Retinal pigment epithelial cell (primary cell): ENCODE measurements at regions not wholly inside any gene's neighbourhood (a gene's known extent, or its start where the extent isn't known, plus 50 kb on each side); places are given as distances from the start of the nearest gene placed in this dataset.
"Not testable (repeated sequence)": the region's sequence is repeated elsewhere in the genome, so short reads cannot be mapped to it uniquely, and the experiment has no call there.

Source experiments
- DNase-seq: peaks from one replicate; pipeline ENCODE4 v3.0.0-alpha.2; 2010; ENCODE audit warnings: low read depth
- H3K4me3 ChIP-seq: 2 replicates; pipeline ENCODE4 v1.5.1; 2011; ENCODE audit warnings: mild to moderate bottlenecking, low read length, control low read depth, moderate library complexity
- TF ChIP-seq, protein P1 (sequence below): conservative IDR thresholded peaks from 2 replicates; pipeline ENCODE4 v1.5.1; 2011; ENCODE audit warnings: low read depth, low read length, control low read depth, inconsistent platforms

DNA sequence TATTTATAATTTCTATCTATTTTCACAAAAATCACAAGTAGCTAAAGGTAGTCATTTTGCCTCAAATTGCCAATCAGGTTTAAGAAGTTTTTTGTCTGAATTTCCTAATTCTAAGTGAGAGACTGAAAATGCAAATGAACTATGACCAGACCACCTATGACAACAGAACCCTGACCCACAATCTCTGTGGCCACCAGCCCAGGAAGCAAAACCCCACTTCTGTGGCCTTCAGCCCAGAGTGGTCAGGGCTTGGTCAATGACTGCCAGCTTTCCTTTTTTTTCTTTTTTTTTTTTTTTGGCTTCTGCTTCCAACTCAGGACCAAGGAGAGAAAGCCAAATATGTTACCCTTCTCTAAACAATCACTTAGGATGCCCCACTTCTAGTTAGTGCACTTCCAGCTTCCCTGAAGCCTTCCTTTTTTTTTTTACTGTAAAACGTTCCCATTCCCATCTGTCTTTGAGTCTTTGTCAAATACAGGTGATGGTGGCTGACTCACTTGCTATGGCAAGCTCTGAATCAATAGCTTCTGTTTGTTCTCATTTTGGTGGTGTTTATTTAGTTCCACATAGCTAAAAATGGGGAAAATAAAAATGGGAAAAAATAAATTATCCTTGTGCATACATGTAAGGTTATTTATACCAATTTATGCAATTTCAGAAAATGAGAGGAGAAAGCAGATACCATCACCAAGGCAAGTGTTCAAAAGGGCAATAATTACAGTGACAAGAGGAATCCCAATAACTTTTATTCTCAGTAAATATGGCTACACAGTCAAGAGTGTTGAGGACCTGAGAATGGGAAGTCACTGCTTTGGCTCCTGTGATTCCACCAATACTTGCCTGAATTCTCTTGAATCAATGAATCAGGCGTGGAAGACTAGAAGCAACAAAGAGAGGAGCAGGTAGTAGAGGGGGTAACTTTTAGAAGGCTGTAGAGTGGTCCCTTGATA lies 170.3 kb upstream of the PDE7B start:
- TF ChIP-seq, protein P1, sequence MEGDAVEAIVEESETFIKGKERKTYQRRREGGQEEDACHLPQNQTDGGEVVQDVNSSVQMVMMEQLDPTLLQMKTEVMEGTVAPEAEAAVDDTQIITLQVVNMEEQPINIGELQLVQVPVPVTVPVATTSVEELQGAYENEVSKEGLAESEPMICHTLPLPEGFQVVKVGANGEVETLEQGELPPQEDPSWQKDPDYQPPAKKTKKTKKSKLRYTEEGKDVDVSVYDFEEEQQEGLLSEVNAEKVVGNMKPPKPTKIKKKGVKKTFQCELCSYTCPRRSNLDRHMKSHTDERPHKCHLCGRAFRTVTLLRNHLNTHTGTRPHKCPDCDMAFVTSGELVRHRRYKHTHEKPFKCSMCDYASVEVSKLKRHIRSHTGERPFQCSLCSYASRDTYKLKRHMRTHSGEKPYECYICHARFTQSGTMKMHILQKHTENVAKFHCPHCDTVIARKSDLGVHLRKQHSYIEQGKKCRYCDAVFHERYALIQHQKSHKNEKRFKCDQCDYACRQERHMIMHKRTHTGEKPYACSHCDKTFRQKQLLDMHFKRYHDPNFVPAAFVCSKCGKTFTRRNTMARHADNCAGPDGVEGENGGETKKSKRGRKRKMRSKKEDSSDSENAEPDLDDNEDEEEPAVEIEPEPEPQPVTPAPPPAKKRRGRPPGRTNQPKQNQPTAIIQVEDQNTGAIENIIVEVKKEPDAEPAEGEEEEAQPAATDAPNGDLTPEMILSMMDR, result no peak
- H3K4me3 ChIP-seq, result no peak overlapping the region
- DNase-seq, result no peak

DNA sequence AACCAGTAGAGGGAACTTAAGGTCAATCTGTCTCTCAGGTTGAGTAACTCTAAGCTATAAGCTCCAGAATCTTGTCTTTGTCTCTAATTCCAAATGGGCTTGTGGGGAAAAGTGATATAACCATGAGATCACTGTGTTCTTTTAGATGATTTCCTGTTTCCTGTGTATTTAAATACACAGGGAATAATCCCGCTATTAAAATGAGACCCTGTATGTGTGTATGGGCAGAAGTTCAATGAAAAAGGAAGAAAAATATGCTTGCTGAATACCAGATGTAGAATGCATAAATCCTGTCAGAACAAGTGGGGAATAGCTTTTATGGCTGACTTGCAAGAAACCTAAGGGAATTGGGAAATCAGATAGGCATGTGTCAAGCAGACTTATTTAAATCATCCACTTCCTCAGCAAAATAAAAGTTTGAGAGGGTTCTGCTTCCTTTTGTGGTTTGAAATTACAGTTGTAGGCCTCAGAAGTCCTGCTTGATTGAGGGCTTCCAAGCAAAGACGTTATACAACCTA lies 164.7 kb upstream of the PDE7B start:
- TF ChIP-seq, protein P1, result no peak
- H3K4me3 ChIP-seq, result no peak overlapping the region
- no peak for DNase-seq

DNA sequence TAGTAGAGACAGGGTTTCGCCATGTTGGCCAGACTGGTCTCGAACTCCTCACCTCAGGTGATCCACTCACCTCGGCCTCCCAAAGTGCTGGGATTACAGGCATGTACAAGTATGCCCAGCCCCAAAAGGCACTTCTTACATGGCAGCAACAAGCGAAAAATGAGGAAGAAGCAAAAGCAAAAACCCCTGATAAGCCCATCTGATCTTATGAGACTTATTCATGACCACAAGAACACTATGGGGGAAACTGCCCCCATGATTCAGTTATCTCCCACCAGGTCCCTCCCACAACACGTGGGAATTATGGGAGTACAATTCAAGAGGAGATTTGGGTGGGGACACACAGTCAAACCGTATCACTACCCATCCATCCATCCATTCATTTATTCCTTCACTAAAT lies 163.0 kb upstream of the PDE7B start:
- DNase-seq, H3K4me3 ChIP-seq: not testable (repeated sequence)

DNA sequence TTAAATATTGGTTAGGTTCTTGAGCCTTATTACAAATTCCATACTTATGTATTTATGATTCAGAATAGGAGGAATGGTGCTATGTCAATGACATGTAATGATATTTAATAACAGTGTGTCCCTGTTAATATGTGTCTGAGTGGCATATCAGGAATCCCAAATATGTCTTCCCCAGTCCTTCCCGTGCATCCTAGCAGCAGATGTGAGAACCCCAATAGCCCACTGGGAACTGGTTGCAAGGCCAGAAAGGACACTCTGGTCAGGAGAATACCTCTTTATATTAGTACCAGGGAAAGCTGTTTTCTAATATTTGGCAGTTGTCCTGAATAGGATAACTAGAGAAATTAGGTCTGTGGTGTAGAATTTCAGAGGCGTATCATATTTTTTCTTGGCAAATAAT lies 159.1 kb upstream of the PDE7B start:
- no peak overlapping the region for H3K4me3 ChIP-seq
- TF ChIP-seq, protein P1, result no peak
- no peak for DNase-seq

DNA sequence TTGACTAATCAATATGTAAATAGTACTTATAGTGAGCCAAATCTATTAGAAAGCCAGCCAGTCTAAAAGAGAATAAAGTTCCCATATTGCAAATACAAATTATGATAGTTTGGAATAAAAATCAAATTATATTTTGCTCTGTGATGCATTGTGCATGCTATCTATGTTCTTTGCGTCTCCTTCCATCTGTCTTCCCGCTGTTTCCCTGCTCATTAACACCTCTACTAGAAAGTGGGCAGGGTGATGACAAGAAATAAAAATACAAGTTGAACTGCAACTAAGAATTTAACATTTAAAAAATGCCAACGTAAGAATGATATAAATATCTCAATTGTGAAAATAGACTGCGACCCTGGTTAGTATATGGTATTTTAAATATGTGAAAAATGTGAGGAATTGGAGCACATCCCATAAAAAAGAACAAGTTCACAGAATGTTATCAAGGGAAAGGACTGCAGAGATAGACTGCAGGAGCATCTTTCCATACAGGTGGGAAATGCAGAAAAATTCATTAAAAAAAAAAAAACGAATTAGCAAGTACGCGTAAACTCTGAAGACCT lies 157.6 kb upstream of the PDE7B start:
- TF ChIP-seq, protein P1, result no peak
- DNase-seq, result no peak
- no peak overlapping the region for H3K4me3 ChIP-seq

DNA sequence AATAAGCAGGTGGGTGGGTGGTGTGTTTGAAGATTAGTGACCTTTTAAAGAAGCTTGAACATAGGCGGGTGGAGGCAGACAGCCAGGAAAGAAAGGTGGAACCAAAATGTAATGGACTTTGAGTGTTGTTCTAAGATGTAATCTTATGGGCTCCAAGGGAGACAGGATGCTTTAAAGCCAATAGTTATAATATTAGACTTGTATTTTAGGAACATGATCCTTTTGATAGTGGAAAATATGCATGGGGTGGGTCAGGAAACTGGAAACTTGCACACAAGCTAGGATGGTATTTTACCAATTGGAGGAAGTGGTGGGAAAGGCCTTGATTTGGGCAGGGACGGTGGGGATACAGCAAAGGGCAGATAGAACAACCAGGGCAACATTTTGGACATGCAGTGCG lies 151.8 kb upstream of the PDE7B start:
- no peak overlapping the region for H3K4me3 ChIP-seq
- TF ChIP-seq, protein P1, result no peak
- DNase-seq, result no peak

DNA sequence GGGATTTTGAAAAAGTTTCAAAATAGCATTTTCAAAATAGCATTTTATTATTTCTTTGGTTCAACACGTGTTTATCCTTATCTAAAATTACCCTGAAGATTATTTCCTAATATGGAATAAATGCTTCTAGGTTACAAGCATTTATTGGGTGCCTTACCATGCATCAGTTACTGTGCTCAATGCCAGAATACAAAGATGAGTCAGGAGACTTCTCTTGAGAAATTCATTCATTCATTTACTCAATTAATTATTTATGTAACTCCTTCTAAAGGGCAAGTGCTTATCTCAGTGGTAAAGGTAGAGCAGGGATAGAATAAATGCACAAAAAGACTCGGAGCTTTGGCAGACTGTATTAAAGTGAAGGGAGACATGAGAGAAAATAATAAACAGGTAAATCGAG lies 150.1 kb upstream of the PDE7B start:
- no peak for DNase-seq
- TF ChIP-seq, protein P1, result no peak
- no peak overlapping the region for H3K4me3 ChIP-seq
